Activated CD4-positive, alpha-beta memory T cell treated with anti-CD3 and anti-CD28 coated beads, Interleukin-2, amount 10 ng/mL, durations not matched to agents 7 days and 5 days (primary cell): ENCODE measurements at regions not wholly inside any gene's neighbourhood (a gene's known extent, or its start where the extent isn't known, plus 50 kb on each side); places are given as distances from the start of the nearest gene placed in this dataset.

Source experiments
- CTCF ChIA-PET: fragments of 350-600 bp; sonication (Branson Sonifier 250); formaldehyde crosslinking; loops from one replicate; lab custom pipeline; 2021; ENCODE audit warnings: antibody characterized with exemption, inconsistent platforms; lab: Charles Lee
- POLR2A ChIA-PET: fragments of 350-600 bp; sonication (Branson Sonifier 250); formaldehyde crosslinking; loops from one replicate; lab custom pipeline; 2021; ENCODE audit warnings: antibody characterized with exemption; lab: Charles Lee
- DNase-seq: peaks from one replicate; pipeline ENCODE4 v3.0.0-alpha.2; 2020
- H3K27ac Mint-ChIP-seq: one replicate; pipeline ENCODE4 v1.8.0; 2021; ENCODE audit warnings: mild to moderate bottlenecking, mixed read lengths
- H3K27me3 Mint-ChIP-seq: one replicate; pipeline ENCODE4 v1.8.0; 2021; ENCODE audit warnings: mixed read lengths
- H3K36me3 Mint-ChIP-seq: one replicate; pipeline ENCODE4 v1.8.0; 2021; ENCODE audit warnings: low read depth, mixed read lengths
- H3K4me1 Mint-ChIP-seq: one replicate; pipeline ENCODE4 v1.8.0; 2021; ENCODE audit warnings: mixed read lengths
- H3K4me3 Mint-ChIP-seq: one replicate; pipeline ENCODE4 v1.8.0; 2021; ENCODE audit warnings: mild to moderate bottlenecking, mixed read lengths
- H3K9me3 Mint-ChIP-seq: one replicate; pipeline ENCODE4 v1.8.0; 2021; ENCODE audit warnings: mixed read lengths

GRCh38 chr7:68640103-68640502, 958.2 kb upstream of the AUTS2 start:
- no peaks in the 10 kb centered on the region for H3K4me1 Mint-ChIP-seq
- no peak overlapping the region for H3K4me3 Mint-ChIP-seq
- no peak overlapping the region for H3K27ac Mint-ChIP-seq
- no peaks in the 10 kb centered on the region for H3K36me3 Mint-ChIP-seq
- ChIA-PET CTCF (no interaction called here), POLR2A (no interaction called here)
- peaks cover 8% of the 10 kb centered on the region for H3K9me3 Mint-ChIP-seq
- no peaks in the 10 kb centered on the region for H3K27me3 Mint-ChIP-seq
- DNase-seq = no peak

- POLR2A ChIA-PET = no interaction called here
Observed at GRCh38 chr7:68642727-68643126, 955.5 kb upstream of the AUTS2 start.

GRCh38 chr7:68663392-68663791, 934.9 kb upstream of the AUTS2 start:
- H3K9me3 Mint-ChIP-seq = peaks cover 13% of the 10 kb centered on the region
- H3K27me3 Mint-ChIP-seq = no peaks in the 10 kb centered on the region
- H3K27ac Mint-ChIP-seq = no peak overlapping the region
- CTCF ChIA-PET = no interaction called here
- H3K4me3 Mint-ChIP-seq = no peak overlapping the region
- H3K36me3 Mint-ChIP-seq = no peaks in the 10 kb centered on the region
- H3K4me1 Mint-ChIP-seq = no peaks in the 10 kb centered on the region
- no peak for DNase-seq
- POLR2A ChIA-PET = no interaction called here

More at GRCh38 chr7:68642727-68643126, 955.5 kb upstream of the AUTS2 start:
- H3K4me3 Mint-ChIP-seq = no peak overlapping the region
- CTCF ChIA-PET = no interaction called here
- H3K9me3 Mint-ChIP-seq = peaks cover 14% of the 10 kb centered on the region
- no peak overlapping the region for H3K27ac Mint-ChIP-seq
- no peaks in the 10 kb centered on the region for H3K27me3 Mint-ChIP-seq
- DNase-seq = no peak
- no peaks in the 10 kb centered on the region for H3K36me3 Mint-ChIP-seq
- no peaks in the 10 kb centered on the region for H3K4me1 Mint-ChIP-seq

GRCh38 chr7:68671046-68671445, 927.2 kb upstream of the AUTS2 start:
- DNase-seq = no peak
- Mint-ChIP-seq H3K27me3 (no peaks in the 10 kb centered on the region), H3K9me3 (peaks cover 36% of the 10 kb centered on the region), H3K36me3 (no peaks in the 10 kb centered on the region), H3K4me3 (no peak overlapping the region), H3K27ac (no peak overlapping the region), H3K4me1 (no peaks in the 10 kb centered on the region)
- ChIA-PET CTCF (no interaction called here), POLR2A (no interaction called here)

DNA sequence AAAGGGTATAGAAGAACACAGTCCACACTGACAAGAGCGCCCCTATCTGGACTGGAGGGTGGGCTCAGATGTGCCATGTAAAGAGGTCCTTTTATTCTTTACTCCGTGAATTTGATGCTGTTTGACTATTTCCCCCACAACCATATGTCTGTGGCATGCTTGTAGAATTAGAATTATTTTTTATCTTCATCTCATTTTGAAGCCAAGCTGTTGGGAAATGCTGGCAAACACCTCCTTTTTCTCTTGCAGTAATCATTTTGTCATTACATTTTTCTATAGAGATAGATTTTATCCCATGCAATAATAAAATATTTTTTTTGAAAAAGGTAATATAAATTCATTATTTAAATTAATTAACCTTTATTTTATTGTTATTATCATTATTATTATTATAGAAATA, 926.6 kb upstream of the AUTS2 start:
- H3K27me3 Mint-ChIP-seq = no peaks in the 10 kb centered on the region
- peaks cover 39% of the 10 kb centered on the region for H3K9me3 Mint-ChIP-seq
- no peak for DNase-seq
- CTCF ChIA-PET = no interaction called here
- POLR2A ChIA-PET = no interaction called here
- H3K36me3 Mint-ChIP-seq = no peaks in the 10 kb centered on the region
- H3K4me3 Mint-ChIP-seq = no peak overlapping the region
- no peaks in the 10 kb centered on the region for H3K4me1 Mint-ChIP-seq
- no peak overlapping the region for H3K27ac Mint-ChIP-seq

GRCh38 chr7:68674826-68675225, 923.4 kb upstream of the AUTS2 start:
- H3K27ac Mint-ChIP-seq = no peak overlapping the region
- ChIA-PET CTCF (no interaction called here), POLR2A (no interaction called here)
- H3K36me3 Mint-ChIP-seq = no peaks in the 10 kb centered on the region
- peaks cover 36% of the 10 kb centered on the region for H3K9me3 Mint-ChIP-seq
- no peaks in the 10 kb centered on the region for H3K27me3 Mint-ChIP-seq
- no peak overlapping the region for H3K4me3 Mint-ChIP-seq
- DNase-seq = no peak
- no peaks in the 10 kb centered on the region for H3K4me1 Mint-ChIP-seq

DNA sequence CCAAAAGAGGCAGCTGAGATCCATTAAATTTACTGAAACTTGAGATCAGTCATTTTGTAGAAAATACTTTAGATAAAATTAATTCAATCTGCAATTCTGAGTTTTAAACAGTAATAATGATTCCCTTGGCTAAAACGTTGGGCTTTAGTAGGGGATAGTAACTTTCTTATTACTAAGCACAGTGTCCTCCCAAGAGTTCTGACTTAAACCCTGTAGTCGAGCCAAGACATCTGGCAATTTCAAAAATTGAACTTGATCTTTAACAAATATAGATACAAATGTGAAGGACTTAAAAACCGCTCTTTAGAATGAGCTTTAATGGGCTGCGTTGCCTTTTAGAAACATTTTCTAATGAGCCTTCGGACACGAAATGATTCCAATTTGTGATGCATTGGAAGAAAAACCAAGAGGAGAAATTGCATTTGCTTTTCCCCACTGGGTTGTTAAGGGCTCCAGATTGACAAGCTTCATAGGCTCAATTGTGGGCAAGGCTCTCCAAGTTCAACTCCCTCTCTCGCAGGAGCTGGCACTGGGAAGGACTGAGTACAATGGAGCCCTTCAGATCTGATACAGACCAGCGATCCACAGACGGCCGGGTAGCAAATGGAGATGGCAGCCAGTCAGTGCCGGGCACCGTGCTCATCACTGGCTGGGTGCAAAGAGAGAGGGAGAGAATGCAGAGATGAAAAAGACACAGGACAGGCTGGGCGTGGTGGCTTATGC, 921.3 kb upstream of the AUTS2 start:
- no peaks in the 10 kb centered on the region for H3K27me3 Mint-ChIP-seq
- H3K36me3 Mint-ChIP-seq = no peaks in the 10 kb centered on the region
- H3K27ac Mint-ChIP-seq = no peak overlapping the region
- H3K4me3 Mint-ChIP-seq = no peak overlapping the region
- no peak for DNase-seq
- CTCF ChIA-PET = no interaction called here
- no peaks in the 10 kb centered on the region for H3K4me1 Mint-ChIP-seq
- H3K9me3 Mint-ChIP-seq = peaks cover 25% of the 10 kb centered on the region
- POLR2A ChIA-PET = no interaction called here

- Mint-ChIP-seq H3K4me1 (no peaks in the 10 kb centered on the region), H3K27ac (no peak overlapping the region), H3K4me3 (no peak overlapping the region), H3K9me3 (peaks cover 23% of the 10 kb centered on the region), H3K27me3 (no peaks in the 10 kb centered on the region), H3K36me3 (no peaks in the 10 kb centered on the region)
- no peak for DNase-seq
- ChIA-PET CTCF (no interaction called here), POLR2A (no interaction called here)
Observed at GRCh38 chr7:68678196-68678595, 920.1 kb upstream of the AUTS2 start.

DNA sequence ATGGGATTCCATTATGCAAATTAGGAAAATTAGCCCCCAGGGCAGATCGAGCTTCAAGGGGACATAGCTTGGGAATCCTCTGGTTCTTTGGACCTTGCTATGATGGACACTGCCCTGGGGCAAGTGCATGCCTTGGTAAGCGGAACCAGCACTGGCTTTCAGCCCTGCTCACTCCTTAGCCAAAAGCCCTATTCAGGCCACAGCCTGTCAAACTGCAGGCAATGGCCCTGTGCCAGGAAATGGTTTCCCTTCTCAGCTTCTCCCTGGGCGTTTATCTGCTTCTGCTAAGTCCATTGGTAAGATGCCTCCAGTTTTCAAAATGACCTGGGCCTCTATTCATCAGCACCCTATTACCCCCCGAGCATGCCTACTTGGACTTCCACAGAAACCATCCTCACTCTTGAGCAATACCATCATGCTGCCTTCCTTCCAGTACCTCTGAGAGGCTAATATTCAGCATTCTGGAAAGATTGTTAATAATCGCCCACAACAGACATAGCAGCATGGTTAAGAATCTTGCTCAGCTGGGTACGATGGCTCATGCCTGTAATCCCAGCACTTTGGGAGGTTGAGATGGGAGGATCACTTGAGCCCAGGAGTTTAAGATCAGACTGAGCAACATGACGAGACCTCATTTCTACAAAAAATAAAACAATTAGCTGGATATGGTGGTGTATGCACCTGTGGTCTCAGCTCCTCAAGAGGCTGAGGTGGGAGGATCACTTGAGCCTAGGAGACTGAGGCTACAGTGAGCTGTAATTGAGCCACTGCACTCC, 918.6 kb upstream of the AUTS2 start:
- CTCF ChIA-PET = no interaction called here
- H3K27me3 Mint-ChIP-seq = no peaks in the 10 kb centered on the region
- peaks cover 18% of the 10 kb centered on the region for H3K9me3 Mint-ChIP-seq
- H3K4me1 Mint-ChIP-seq = no peaks in the 10 kb centered on the region
- H3K27ac Mint-ChIP-seq = no peak overlapping the region
- DNase-seq = no peak
- POLR2A ChIA-PET = no interaction called here
- no peaks in the 10 kb centered on the region for H3K36me3 Mint-ChIP-seq
- H3K4me3 Mint-ChIP-seq = no peak overlapping the region

- no peak for DNase-seq
- Mint-ChIP-seq H3K4me1 (no peaks in the 10 kb centered on the region), H3K9me3 (peaks cover 17% of the 10 kb centered on the region), H3K4me3 (no peak overlapping the region), H3K27ac (no peak overlapping the region), H3K27me3 (no peaks in the 10 kb centered on the region), H3K36me3 (no peaks in the 10 kb centered on the region)
- ChIA-PET POLR2A (no interaction called here), CTCF (no interaction called here)
Observed at GRCh38 chr7:68680235-68680872, 917.9 kb upstream of the AUTS2 start.

GRCh38 chr7:68682910-68683309, 915.4 kb upstream of the AUTS2 start:
- no peak for DNase-seq
- no peak overlapping the region for H3K27ac Mint-ChIP-seq
- ChIA-PET CTCF (no interaction called here), POLR2A (no interaction called here)
- no peaks in the 10 kb centered on the region for H3K36me3 Mint-ChIP-seq
- H3K27me3 Mint-ChIP-seq = no peaks in the 10 kb centered on the region
- H3K9me3 Mint-ChIP-seq = peaks cover 7% of the 10 kb centered on the region
- no peaks in the 10 kb centered on the region for H3K4me1 Mint-ChIP-seq
- H3K4me3 Mint-ChIP-seq = no peak overlapping the region

DNA sequence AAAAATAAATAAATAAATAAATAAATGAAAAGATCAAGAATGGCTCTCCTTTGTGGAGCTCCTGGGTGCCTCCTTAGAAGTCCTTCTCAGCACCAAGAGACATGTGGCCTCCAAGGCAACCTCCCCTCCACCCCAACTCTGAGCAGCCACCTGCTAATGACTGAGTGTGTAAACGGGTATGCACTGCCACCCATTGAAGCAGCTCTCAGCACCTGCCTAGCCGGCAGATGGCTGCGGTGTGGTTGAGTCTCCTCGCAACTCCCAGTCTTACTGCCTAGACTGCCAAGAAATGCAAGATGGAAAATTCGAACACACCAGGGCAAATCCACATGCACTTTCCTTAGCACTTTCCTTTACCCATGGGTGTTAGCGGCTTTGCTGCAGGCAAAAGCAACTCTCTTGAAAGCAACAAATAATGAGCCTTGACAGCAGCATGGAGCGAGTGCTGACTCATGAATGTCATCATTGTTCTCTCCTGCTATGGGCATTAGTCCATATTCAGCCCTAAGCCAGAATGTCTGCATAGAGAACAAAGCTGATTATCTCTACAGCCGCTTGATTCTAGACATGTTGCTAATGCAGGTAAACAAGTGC, 913.9 kb upstream of the AUTS2 start:
- Mint-ChIP-seq H3K27ac (no peak overlapping the region), H3K9me3 (peaks cover 10% of the 10 kb centered on the region), H3K4me1 (no peaks in the 10 kb centered on the region), H3K4me3 (no peak overlapping the region), H3K36me3 (no peaks in the 10 kb centered on the region), H3K27me3 (no peaks in the 10 kb centered on the region)
- ChIA-PET CTCF (no interaction called here), POLR2A (no interaction called here)
- no peak for DNase-seq

- no peak for DNase-seq
- ChIA-PET POLR2A (no interaction called here), CTCF (no interaction called here)
- Mint-ChIP-seq H3K27ac (no peak overlapping the region), H3K4me3 (no peak overlapping the region), H3K36me3 (no peaks in the 10 kb centered on the region), H3K27me3 (no peaks in the 10 kb centered on the region), H3K4me1 (no peaks in the 10 kb centered on the region), H3K9me3 (peaks cover 8% of the 10 kb centered on the region)
Observed at GRCh38 chr7:68684996-68685395, 913.3 kb upstream of the AUTS2 start.
